ENCODE measurements at regions not wholly inside any gene's neighbourhood (a gene's known extent, or its start where the extent isn't known, plus 50 kb on each side); places are given as distances from the start of the nearest gene placed in this dataset.

DNA sequence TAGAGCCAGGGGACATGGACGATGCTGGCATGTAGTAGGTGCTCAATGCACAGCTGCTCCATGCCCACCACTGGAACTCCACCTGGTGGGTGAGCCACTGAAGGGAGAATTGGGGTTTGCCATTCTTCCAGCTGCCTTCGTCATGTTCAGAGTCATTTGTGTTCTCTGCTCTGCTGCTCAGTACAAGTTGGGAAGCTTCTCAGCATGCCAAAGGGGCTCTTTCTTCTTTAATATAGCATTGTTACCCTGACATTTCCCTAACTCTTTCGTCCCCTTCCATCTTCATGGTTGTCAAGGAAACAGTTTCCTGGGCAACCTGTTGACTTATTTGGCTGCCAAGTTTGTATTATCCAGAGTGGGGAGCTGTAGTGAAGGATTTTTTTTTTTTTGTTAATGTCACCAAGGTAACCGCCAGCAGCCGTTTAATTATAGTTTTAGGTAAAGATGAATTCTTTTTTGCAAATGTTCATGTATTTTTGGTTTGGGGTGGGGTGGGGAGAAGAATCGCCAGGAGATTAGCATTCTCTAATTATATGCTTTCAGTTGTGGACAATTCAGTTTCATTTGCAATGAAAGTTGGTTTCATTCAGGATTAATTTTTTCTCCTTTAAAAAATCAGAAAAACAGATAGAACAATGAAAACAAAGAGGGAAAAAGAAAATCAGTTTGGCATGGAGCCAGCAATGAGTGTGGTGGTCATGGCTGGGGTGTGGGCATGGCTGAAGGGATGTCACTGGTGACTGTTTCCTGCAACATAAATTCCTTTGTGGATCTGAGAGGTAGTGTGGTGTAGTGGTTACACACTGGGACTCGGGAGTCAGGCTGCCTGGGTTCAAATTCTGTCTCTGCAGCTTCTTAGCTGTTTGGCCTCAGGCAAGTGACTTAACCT is 73.0 kb upstream of the KCNG1 start:
- DNase-seq (ENCODE audit: low spot score) = no peak

DNA sequence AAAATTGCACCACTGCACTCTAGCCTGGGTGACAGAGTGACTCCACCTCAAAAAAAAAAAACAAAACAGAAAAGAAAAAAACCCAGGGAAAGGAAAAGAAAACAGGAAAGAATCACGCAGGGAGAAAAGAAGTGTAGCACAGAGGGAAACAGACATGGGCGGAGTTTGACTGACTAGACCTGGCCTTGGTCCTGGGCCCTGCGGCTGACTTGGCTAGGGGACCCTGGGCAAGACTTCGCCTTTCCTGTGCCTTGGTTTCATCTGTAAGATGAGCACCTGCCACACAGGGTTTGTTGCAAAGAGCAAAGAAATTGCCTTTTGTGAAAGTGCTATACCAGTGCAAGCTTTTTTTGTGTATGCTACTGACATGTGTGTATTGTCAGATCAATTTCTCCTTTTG is 71.3 kb upstream of the KCNG1 start:
- no peak for DNase-seq (ENCODE audit: low spot score)

DNA sequence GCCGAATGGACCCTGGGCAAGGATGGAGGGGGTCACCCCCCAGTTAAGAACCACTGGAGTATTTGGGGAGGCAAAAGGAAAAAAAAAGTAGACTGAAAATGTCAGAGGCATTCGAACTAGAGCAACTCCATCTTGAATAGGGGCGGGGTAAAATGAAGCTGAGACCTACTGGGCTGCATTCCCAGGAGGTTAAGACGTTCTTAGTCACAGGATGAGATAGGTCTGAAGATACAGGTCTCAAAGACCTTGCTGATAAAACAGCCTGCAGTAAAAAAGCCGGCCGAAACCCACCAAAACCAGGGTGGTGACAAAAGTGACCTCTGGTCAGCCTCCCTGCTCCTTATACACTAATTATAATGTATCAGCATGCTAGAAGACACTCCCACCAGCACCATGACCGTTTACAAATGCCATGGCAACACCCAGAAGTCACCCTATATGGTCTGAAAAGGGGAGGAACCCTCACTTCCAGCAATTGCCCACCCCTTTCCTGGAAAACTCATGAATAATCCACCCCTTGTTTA is 70.4 kb upstream of the KCNG1 start:
- DNase-seq (ENCODE audit: low spot score) = no peak

DNA sequence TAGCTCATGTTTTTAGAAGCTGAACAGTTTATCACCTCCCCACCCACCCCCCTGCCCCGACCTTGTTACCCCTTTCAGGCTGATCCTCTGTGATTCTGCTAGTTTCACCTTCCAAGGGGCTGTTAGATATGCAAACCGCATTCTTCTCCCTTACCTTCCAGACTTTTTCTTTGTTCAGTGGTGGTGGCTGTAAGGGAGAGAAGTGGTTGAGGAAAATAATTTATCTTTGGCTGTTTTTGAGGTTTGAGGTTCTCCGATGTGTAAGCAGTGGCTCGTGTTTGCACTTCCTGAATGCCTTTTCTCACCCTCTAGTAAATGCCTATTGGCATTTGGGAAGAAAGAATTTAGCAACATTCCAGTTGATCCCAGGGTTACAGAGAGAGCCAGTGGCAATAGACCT is 69.4 kb upstream of the KCNG1 start:
- no peak for DNase-seq (ENCODE audit: low spot score)

DNA sequence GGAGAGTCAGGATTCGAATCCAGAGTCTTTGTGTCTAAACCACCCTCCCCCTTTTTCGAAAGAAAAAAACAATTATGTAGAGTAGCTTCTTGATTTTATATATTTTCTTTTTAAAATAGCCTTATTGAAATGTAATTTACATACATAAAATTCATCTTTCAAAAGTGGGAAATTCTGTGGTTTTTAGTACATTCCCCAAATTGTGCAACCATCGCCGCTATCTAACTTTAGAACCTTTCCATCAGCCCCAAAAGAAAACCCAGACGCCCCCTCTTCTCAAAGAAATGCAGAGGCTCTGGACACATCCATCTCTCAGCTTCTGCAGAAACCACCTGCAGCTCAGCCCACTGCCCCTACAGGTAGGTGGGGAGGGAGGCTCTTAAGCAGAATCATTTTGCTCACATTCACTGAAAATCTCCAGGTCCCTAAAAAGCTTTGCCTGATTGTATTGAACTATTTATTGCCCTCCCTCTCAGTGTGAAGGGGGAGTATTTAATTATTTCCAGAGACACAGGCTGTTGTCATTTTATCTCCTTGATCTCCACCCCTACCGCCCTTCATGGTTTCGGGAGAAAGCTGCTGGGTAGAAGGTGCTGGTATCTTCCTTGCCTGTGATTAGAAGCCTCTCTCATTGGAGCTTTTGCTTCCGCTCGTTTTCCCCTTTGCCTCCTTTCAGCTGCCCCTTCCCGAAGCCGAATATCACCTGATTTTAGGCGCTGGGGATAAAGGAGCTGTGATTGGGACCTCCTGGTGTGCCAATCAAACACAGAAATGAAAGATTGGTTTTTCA is 68.7 kb upstream of the KCNG1 start:
- DNase-seq (ENCODE audit: low spot score) = no peak

DNA sequence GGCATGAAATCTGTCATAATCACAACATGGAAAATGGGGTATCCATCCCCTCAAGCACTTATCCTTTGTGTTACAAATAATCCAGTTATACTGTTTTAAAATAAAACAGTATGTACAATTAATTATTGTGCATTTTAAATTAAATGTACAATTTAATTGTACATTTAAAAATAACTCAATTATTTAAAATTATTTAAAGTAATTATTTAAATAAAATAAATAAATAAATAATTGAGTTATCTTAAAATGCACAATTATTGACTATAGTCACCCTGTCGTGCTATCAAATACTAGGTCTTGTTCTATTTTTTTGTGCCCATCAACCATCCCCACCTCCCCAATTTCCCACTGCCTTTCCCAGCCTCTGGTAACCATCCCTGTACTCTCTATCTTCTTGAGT is 66.9 kb upstream of the KCNG1 start:
- DNase-seq (ENCODE audit: low spot score) = no peak

DNA sequence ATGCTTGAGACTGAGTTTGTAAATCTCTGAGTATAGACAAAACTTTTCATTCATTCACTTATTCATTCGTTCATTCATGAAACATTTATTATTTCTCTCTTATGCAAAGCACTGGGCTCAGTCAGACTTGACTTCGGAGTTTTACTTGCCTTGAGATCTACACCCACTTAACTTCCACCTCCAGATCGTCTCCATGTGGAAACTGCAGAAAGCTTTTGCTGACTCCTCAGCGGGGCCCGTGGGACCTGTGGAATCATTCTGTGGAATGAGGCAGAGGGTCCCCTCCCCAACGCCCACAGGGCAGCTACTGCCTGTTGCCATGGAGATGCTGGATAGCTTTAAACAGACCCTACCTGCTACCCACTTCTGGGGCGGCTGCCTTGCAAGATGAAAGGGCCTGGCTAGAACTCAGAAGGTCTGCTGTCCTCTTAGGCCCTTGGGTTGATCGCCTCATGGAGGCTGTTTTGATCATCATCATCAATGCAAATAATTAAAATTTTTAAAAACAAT is 66.4 kb upstream of the KCNG1 start:
- no peak for DNase-seq (ENCODE audit: low spot score)

DNA sequence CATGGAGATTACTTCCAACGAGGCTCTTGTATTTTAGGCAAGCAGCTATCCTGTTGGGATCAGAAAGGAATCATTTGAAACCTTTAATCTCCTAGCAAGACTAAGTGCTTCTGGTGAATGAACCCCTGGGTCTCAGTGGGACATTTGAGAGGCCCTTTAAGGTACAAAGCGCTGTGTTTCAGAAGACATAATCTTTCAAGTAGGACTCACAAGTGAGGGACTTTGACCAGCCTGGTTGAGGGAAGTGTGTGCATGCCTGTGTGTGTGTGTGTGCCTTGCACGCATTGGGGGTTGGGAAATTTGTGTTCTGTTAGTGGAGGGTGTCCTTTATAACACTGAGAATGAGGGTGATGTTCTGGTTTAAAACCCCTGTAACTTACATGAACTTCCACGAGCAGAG is 64.4 kb upstream of the KCNG1 start:
- DNase-seq (ENCODE audit: low spot score) = no peak

DNA sequence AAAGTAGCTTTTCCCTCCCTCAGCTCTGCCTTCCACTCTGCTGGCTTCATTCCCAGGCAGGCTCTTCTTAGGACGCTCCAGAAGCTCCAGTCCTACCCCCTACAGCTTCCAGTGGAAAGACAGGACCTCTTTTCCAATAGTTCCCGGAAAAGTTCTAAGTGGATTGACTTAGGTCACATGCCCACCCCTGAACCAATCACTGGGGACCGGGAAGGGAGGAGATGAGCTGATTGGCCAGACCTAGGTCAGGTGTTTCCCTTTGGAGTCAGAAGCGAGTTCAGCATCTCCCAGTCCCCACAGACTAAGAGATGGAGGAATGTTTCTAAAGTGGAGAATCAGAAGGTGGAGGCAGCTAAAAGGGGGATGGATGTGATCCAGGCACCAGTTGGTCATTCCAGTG is 62.9 kb upstream of the KCNG1 start:
- DNase-seq (ENCODE audit: low spot score) = no peak

DNA sequence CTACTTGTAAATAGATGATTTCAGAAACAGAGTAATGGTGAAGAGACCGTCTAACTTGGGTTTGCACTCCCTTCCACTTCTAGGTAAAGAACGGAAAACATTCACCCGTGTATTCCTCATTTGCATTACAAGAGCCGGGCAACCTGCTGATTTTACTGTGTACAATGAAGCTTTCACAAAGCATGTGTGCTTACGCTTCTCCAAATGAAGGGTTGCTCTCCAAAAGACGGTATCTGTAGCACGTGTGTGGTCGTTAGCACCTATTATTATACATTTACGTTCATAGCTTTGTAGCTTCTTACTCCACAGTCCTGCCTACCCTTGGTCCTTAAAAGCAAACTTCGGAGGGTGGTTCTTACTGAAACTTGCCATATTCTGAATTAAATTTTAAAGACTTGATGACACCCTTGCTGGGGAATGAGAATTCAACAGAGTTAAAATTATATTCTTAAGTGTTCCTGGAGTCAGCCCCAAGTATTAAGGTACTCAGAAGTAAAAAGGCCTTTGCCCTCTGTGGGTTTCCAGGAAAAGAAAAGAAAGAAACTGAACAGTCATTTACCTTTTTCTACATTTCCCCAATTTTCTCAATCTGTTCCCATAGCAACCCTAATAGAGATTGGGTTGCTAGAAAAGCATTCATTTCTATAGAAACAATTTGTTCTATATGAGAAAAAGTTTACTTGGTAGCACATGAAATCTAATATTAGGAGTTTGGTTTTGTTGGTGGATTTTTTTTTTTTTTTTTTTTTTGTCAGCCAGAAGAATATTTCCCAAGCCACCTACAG is 61.9 kb upstream of the KCNG1 start:
- DNase-seq (ENCODE audit: low spot score) = no peak

DNA sequence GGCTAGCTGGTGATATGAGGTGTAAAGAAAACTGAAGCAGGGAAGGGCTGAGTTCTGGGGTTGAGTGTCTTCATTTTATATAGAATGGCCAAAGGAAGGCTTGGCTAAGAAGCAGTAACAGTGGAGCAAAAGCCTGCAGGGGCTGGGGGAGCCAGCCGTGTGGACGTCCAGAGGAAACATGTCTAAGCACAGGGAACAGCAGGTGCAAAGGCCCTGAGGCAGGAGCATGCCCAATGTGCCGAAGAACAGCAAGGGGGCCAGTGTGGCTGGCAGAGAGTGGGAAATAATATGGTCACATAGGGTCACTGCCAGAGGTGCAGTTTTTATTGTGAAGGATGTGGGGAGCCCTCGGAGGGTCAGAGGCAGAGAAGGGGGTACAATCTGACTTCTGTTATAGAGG is 60.5 kb upstream of the KCNG1 start:
- DNase-seq (ENCODE audit: low spot score) = no peak

DNA sequence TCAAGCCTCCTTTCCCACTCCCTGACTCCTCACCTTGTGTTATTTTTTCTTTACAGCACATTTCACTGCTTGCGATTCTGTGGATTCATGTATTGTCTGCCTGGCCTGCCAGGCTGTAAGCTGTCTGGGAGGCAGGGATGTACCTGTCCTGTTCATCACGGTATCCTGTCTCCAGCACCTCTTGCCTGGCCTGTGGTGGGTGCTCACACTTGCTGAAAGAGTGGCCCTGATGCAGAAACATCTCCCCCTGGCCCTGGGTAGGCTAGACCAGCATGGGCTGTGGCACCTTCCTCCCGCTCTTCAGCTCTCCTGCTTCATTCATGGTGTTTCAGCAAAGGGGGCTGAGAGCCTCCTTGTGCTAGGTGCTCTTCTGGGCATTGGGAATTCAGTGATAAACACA is 60.1 kb upstream of the KCNG1 start:
- no peak for DNase-seq (ENCODE audit: low spot score)

DNA sequence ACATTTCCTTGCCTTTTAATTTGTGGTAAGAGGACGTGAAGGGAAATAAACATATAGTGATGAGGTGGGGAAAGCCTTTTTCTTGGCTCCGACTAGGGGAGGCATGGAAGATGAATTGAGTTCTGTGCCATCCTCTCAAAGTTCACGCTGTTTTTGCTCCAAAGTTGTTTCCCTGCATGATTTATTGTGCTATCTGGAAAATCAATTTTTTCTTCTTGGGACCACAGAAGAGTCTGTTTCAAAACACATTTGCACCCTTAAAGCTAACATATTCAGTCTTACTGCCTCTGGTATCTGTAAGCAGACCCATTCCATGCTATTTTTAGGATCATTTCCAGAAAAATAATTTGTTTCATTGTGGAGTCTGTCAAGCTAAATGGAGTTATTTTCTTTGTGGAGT is 57.6 kb upstream of the KCNG1 start:
- no peak for DNase-seq (ENCODE audit: low spot score)

DNA sequence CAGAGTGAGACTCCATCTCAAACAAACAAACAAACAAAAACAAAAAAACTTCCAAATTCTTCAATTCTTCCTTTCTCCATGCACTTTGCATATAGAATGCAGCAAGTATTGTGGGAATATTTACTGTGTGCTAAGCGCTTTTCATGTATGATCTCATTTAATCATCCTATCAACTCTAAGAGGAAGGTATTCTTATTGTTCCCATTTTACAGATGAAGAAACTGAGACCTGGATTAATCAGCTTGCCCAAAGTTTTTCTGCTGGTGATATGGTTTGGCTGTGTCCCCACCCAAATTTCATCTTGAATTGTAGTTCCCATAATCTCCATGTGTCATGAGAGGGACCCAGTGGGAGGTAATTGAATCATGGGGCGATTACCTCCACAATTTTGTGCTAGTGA is 56.6 kb upstream of the KCNG1 start:
- DNase-seq (ENCODE audit: low spot score) = no peak

DNA sequence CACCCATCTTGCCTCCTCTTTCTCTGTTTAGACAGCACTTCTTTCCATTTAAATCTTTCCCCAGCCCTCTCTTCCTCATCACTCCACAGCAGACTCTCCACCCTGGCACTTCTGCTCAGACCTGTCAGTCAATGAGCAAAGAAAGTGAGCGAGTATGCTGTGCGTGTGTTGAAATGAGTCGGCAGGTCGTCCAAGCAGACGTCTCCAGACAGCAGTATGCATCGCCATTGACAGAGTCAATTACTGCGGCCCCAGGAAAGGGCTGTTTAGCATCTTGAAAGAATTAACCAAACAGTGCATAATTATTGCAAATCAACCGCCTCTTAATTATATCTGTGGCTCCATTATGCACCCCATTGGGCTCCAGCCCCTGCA is 54.8 kb upstream of the KCNG1 start:
- DNase-seq (ENCODE audit: low spot score) = no peak

DNA sequence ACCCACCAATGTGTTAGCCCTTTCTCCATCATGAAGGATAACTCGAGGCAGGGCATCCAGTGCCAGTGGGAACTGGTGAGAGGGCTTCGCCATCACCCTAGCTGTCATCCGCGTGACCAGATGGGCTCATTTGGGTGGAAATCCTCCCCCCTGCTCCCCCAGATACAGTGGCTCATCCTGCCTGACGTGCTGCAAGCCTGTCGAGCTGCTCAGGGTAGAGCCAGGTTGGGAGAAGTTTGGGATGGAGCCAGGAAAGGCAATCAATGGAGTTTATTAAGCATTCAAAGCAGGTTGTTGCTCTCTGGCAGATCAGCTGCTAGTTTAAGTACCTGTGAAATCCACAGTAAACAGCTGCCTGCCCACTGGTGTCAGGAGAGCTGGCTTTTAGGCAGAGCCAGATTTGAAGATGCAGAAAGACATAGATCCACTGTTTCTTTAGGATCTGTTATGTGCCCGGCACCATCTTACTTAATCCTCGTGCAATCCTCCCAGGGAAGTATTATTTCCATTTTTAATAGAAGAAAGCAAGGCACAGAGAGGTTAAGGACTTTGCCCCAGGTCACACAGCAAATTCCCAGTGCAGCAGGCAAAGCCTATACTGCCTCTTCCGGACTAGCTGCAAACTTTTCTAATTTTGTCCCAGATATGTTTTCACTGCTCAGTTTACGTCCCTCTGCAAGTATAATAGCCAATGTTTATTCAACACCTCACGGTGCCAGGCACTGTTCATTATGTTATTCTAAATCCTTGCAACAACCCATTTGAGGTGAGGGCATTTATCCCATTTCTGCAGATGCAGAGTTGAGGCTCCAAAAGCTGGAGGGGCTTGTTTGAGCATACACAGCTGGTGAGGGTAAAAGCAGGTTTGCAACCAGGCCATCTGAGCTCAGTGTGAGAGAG is 54.1 kb upstream of the KCNG1 start:
- DNase-seq (ENCODE audit: low spot score) = no peak

DNA sequence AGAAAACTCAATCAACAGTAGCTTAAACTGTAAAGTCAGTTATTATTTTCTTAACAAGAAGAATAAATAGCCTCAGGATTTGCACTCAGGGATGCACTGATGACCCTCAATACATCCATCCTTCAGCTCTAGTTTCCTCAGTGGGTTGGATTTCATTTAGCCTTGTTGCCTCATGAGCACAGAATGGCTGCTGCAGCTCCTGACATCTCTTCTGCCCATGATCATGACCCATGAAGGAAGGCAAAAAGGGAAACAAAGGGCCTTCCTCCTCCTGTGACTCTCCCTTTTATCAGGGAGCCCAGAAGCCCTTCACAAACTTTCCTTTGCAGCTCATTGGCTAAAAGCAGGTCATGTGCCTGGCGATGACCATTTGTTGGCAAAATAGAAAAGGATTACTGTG is 51.2 kb upstream of the KCNG1 start:
- DNase-seq (ENCODE audit: low spot score) = no peak

Data from HuH-7 (cell line).